Skin epidermis (tissue), 12 donors: ENCODE measurements at regions not wholly inside any gene's neighbourhood (a gene's known extent, or its start where the extent isn't known, plus 50 kb on each side); places are given as distances from the start of the nearest gene placed in this dataset.

ENCODE experiments used
- H3K27ac ChIP-seq, 21 experiments: fragments of 200-600 bp; sonication (generic) in 11 of 21; one replicate each; pipeline ENCODE4 v1.5.0; 2020; ENCODE audit warnings: mild to moderate bottlenecking in 3 of 21, inconsistent platforms in 2 of 21, moderate library complexity in 2 of 21
- H3K4me3 ChIP-seq, 7 experiments: fragments of 200-600 bp; sonication (generic) in 2 of 7; one replicate each; pipeline ENCODE4 v1.5.0; 2020; ENCODE audit warnings: inconsistent platforms in 2 of 7, mild to moderate bottlenecking in 2 of 7, moderate library complexity in 1 of 7

GRCh38 chr6:145244349-145245100 is 490.8 kb downstream of the EPM2A start:
- H3K4me3 ChIP-seq, result no peak overlapping the region
- no peak overlapping the region for H3K27ac ChIP-seq

GRCh38 chr6:145245119-145245518 is 490.2 kb downstream of the EPM2A start:
- Histone ChIP-seq H3K4me3 (no peak overlapping the region), H3K27ac (no peak overlapping the region)

GRCh38 chr6:145247692-145248419 is 487.5 kb downstream of the EPM2A start:
- Histone ChIP-seq H3K4me3 (no peak overlapping the region), H3K27ac (no peak overlapping the region)

- Histone ChIP-seq H3K4me3 (no peak overlapping the region), H3K27ac (no peak overlapping the region)
Observed at GRCh38 chr6:145250436-145250835, 484.9 kb downstream of the EPM2A start.

GRCh38 chr6:145252737-145253136 is 482.6 kb downstream of the EPM2A start:
- Histone ChIP-seq H3K27ac (no peak overlapping the region), H3K4me3 (no peak overlapping the region)

- H3K27ac ChIP-seq, result no peak overlapping the region
- H3K4me3 ChIP-seq, result no peak overlapping the region
Observed at GRCh38 chr6:145254649-145255401, 480.5 kb downstream of the EPM2A start.

- no peak overlapping the region for H3K4me3 ChIP-seq
- H3K27ac ChIP-seq, result no peak overlapping the region
Observed at GRCh38 chr6:145257704-145258103, 477.6 kb downstream of the EPM2A start.

- no peak overlapping the region for H3K27ac ChIP-seq
- H3K4me3 ChIP-seq, result no peak overlapping the region
Observed at GRCh38 chr6:145258122-145258521, 477.2 kb downstream of the EPM2A start.

GRCh38 chr6:145260484-145261175 is 474.7 kb downstream of the EPM2A start:
- Histone ChIP-seq H3K27ac (no peak overlapping the region), H3K4me3 (no peak overlapping the region)

- Histone ChIP-seq H3K4me3 (no peak overlapping the region), H3K27ac (no peak overlapping the region)
Observed at GRCh38 chr6:145261758-145262157, 473.6 kb downstream of the EPM2A start.

GRCh38 chr6:145262771-145263170 is 472.5 kb downstream of the EPM2A start:
- H3K27ac ChIP-seq, result no peak overlapping the region
- H3K4me3 ChIP-seq, result no peak overlapping the region

GRCh38 chr6:145263778-145264211 is 471.5 kb downstream of the EPM2A start:
- Histone ChIP-seq H3K4me3 (no peak overlapping the region), H3K27ac (no peak overlapping the region)

- H3K4me3 ChIP-seq, result no peak overlapping the region
- no peak overlapping the region for H3K27ac ChIP-seq
Observed at GRCh38 chr6:145266432-145267075, 468.8 kb downstream of the EPM2A start.

- Histone ChIP-seq H3K27ac (no peak overlapping the region), H3K4me3 (no peak overlapping the region)
Observed at GRCh38 chr6:145267076-145267867, 468.0 kb downstream of the EPM2A start.

- no peak overlapping the region for H3K4me3 ChIP-seq
- H3K27ac ChIP-seq, result no peak overlapping the region
Observed at GRCh38 chr6:145270464-145270863, 464.9 kb downstream of the EPM2A start.

- H3K27ac ChIP-seq, result no peak overlapping the region
- no peak overlapping the region for H3K4me3 ChIP-seq
Observed at GRCh38 chr6:145271040-145271439, 464.3 kb downstream of the EPM2A start.

GRCh38 chr6:145271577-145271976 is 463.7 kb downstream of the EPM2A start:
- Histone ChIP-seq H3K27ac (no peak overlapping the region), H3K4me3 (no peak overlapping the region)

GRCh38 chr6:145272246-145272645 is 463.1 kb downstream of the EPM2A start:
- H3K27ac ChIP-seq, result no peak overlapping the region
- no peak overlapping the region for H3K4me3 ChIP-seq

GRCh38 chr6:145273136-145273535 is 462.2 kb downstream of the EPM2A start:
- no peak overlapping the region for H3K4me3 ChIP-seq

More at GRCh38 chr6:145273136-145273535, 462.2 kb downstream of the EPM2A start:
- no peak overlapping the region for H3K27ac ChIP-seq
